H1 (cell line): ENCODE measurements at regions not wholly inside any gene's neighbourhood (a gene's known extent, or its start where the extent isn't known, plus 50 kb on each side); places are given as distances from the start of the nearest gene placed in this dataset.

ENCODE experiments used
- CTCF ChIA-PET: fragments of 300-600 bp; sonication (Branson Sonifier 250); formaldehyde crosslinking; loops from one replicate; lab custom pipeline; 2021; ENCODE audit not compliant: partially characterized antibody; lab: Charles Lee
- POLR2A ChIA-PET: fragments of 300-600 bp; sonication (Branson Sonifier 250); formaldehyde crosslinking; loops from one replicate; lab custom pipeline; 2021; ENCODE audit warnings: inconsistent platforms; ENCODE audit not compliant: partially characterized antibody; lab: Charles Lee
- DNase-seq, 2 experiments: peaks; one replicate each; pipeline versions ENCODE4 v3.0.0 to v3.0.0-alpha.2; 2010 to 2022; ENCODE audit warnings: low spot score in 2 of 2, low read depth in 1 of 2, mixed read lengths in 1 of 2
- FAIRE-seq: peaks from 2 replicates; lab custom pipeline; 2011; peaks lifted over from hg19 to GRCh38; lab: Jason Lieb, UNC
- H2AFZ ChIP-seq: 2 replicates; pipeline ENCODE4 v1.8.1; 2012; ENCODE audit warnings: low read length, inconsistent platforms
- H2AK5ac ChIP-seq: 2 replicates; pipeline ENCODE4 v1.6.1; 2013; ENCODE audit warnings: low read depth, low read length
- H2BK120ac ChIP-seq: replicated peaks from 2 replicates; pipeline ENCODE3; 2013; ENCODE audit warnings: low read depth, low read length, inconsistent platforms
- H2BK12ac ChIP-seq: 2 replicates; pipeline ENCODE4 v1.6.1; 2013; ENCODE audit warnings: low read depth, low read length
- H2BK15ac ChIP-seq: 2 replicates; pipeline ENCODE4 v1.6.1; 2013; ENCODE audit warnings: low read length
- H2BK20ac ChIP-seq: 2 replicates; pipeline ENCODE4 v1.6.1; 2013; ENCODE audit warnings: low read length
- H2BK5ac ChIP-seq: 2 replicates; pipeline ENCODE4 v1.6.1; 2013; ENCODE audit warnings: low read depth, low read length
- H3K14ac ChIP-seq: 2 replicates; pipeline ENCODE4 v1.6.1; 2013; ENCODE audit warnings: inconsistent platforms; ENCODE audit not compliant: insufficient read length
- H3K18ac ChIP-seq: 2 replicates; pipeline ENCODE4 v1.6.1; 2013; ENCODE audit warnings: low read length; ENCODE audit errors: extremely low read depth
- H3K23ac ChIP-seq: 2 replicates; pipeline ENCODE4 v1.6.1; 2013; ENCODE audit warnings: inconsistent platforms; ENCODE audit not compliant: insufficient read length
- H3K23me2 ChIP-seq: 2 replicates; pipeline ENCODE4 v1.6.1; 2013; ENCODE audit warnings: low read depth, low read length
- H3K27ac ChIP-seq: 2 replicates; pipeline ENCODE4 v1.6.1; 2011; ENCODE audit warnings: low read depth, low read length, inconsistent platforms
- H3K27me3 ChIP-seq, 4 experiments: replicated peaks in 1 of 4; 1 replicate in 1 of 4; 2 replicates in 3 of 4; pipeline versions ENCODE4 v1.6.1 to v1.8.1; 2011 to 2013; ENCODE audit warnings: low read length in 3 of 4, mild to moderate bottlenecking in 3 of 4, inconsistent platforms in 2 of 4, mixed read lengths in 2 of 4, moderate library complexity in 1 of 4; ENCODE audit not compliant: control insufficient read depth in 3 of 4, insufficient read depth in 3 of 4; ENCODE audit errors: extremely low read depth in 1 of 4
- H3K36me3 ChIP-seq, 4 experiments: 2 replicates each; pipeline versions ENCODE4 v1.6.1 to v1.8.1; 2011 to 2013; ENCODE audit warnings: mild to moderate bottlenecking in 4 of 4, low read length in 3 of 4, moderate library complexity in 2 of 4, control low read depth in 1 of 4, inconsistent platforms in 1 of 4; ENCODE audit not compliant: insufficient read depth in 4 of 4, control insufficient read depth in 2 of 4
- H3K4ac ChIP-seq: replicated peaks from 2 replicates; pipeline ENCODE3; 2013; ENCODE audit warnings: low read length, low read depth, mixed read lengths, inconsistent platforms; ENCODE audit not compliant: insufficient read length
- H3K4me1 ChIP-seq, 4 experiments: replicated peaks in 1 of 4; 1 replicate in 1 of 4; 2 replicates in 3 of 4; pipeline versions ENCODE4 v1.6.1 to v1.8.1; 2011 to 2013; ENCODE audit warnings: low read length in 3 of 4, inconsistent platforms in 2 of 4, mixed read lengths in 1 of 4; ENCODE audit not compliant: insufficient read depth in 4 of 4, control insufficient read depth in 3 of 4
- H3K4me2 ChIP-seq, 2 experiments: 2 replicates each; pipeline versions ENCODE4 v1.6.1 to v1.8.1; 2011 to 2013; ENCODE audit warnings: low read depth in 2 of 2, low read length in 2 of 2, control low read depth in 1 of 2, inconsistent platforms in 1 of 2, mild to moderate bottlenecking in 1 of 2; ENCODE audit not compliant: insufficient read depth in 1 of 2
- H3K4me3 ChIP-seq, 4 experiments: fragments of 200-600, 300-600 bp in 1 of 4; sonication (generic), shearing (Covaris generic), sonication (Bioruptor Twin) in 1 of 4; 2 replicates each; pipeline versions ENCODE4 v1.5.1 to v1.8.1; 2011 to 2016; ENCODE audit warnings: low read length in 4 of 4, low read depth in 3 of 4, control low read depth in 2 of 4, inconsistent platforms in 2 of 4, mild to moderate bottlenecking in 2 of 4, mixed read lengths in 1 of 4, moderate library complexity in 1 of 4; ENCODE audit not compliant: insufficient read depth in 2 of 4; ENCODE audit errors: extremely low read depth in 1 of 4
- H3K56ac ChIP-seq: replicated peaks from 2 replicates; pipeline ENCODE3; 2013; ENCODE audit warnings: low read depth, mild to moderate bottlenecking, mixed read lengths, low read length, inconsistent platforms; ENCODE audit not compliant: insufficient read length
- H3K79me1 ChIP-seq: 2 replicates; pipeline ENCODE4 v1.6.1; 2013; ENCODE audit warnings: low read depth, low read length, control low read depth
- H3K79me2 ChIP-seq, 2 experiments: 2 replicates each; pipeline versions ENCODE4 v1.6.1 to v1.8.1; 2012 to 2013; ENCODE audit warnings: low read length in 2 of 2, mild to moderate bottlenecking in 2 of 2, inconsistent platforms in 1 of 2; ENCODE audit not compliant: insufficient read depth in 2 of 2, control insufficient read depth in 1 of 2
- H3K9ac ChIP-seq, 4 experiments: replicated peaks in 1 of 4; 1 replicate in 1 of 4; 2 replicates in 3 of 4; pipeline versions ENCODE4 v1.6.1 to v1.8.1; 2011 to 2013; ENCODE audit warnings: low read depth in 3 of 4, low read length in 3 of 4, control low read depth in 2 of 4, mild to moderate bottlenecking in 2 of 4, moderate library complexity in 2 of 4, inconsistent platforms in 1 of 4; ENCODE audit errors: extremely low read depth in 1 of 4
- H3K9me3 ChIP-seq, 2 experiments: 2 replicates each; pipeline versions ENCODE4 v1.6.1 to v1.8.1; 2012 to 2013; ENCODE audit warnings: mild to moderate bottlenecking in 2 of 2, moderate library complexity in 2 of 2, control low read depth in 1 of 2, inconsistent platforms in 1 of 2, low read depth in 1 of 2, low read length in 1 of 2, mixed read lengths in 1 of 2; ENCODE audit not compliant: insufficient read depth in 2 of 2
- H4K20me1 ChIP-seq, 2 experiments: replicated peaks in 1 of 2; 2 replicates each; pipeline versions ENCODE3 to v1.8.1; 2011 to 2013; ENCODE audit warnings: inconsistent platforms in 2 of 2, low read length in 2 of 2, mild to moderate bottlenecking in 1 of 2; ENCODE audit not compliant: insufficient read depth in 2 of 2, control insufficient read depth in 1 of 2
- H4K5ac ChIP-seq: 2 replicates; pipeline ENCODE4 v1.6.1; 2013; ENCODE audit warnings: low read length, low read depth, mixed read lengths, inconsistent platforms; ENCODE audit not compliant: insufficient read length
- H4K8ac ChIP-seq: 2 replicates; pipeline ENCODE4 v1.8.0; 2013; ENCODE audit warnings: mild to moderate bottlenecking, moderate library complexity, low read length, inconsistent platforms; ENCODE audit not compliant: insufficient read depth; ENCODE audit errors: extremely low read depth
- H4K91ac ChIP-seq: replicated peaks from 2 replicates; pipeline ENCODE3; 2013; ENCODE audit warnings: low read length, mixed read lengths, inconsistent platforms; ENCODE audit not compliant: insufficient read length
- CBX8 ChIP-seq: fragments of 300-800, 300-1000 bp; sonication (generic); IDR thresholded peaks from 2 replicates; pipeline ENCODE4 v1.7.1; 2016; ENCODE audit warnings: low read depth, low read length, borderline replicate concordance
- CTBP2 ChIP-seq: IDR thresholded peaks from 2 replicates; pipeline ENCODE4 v1.7.0; 2011; ENCODE audit warnings: borderline replicate concordance, mild to moderate bottlenecking, moderate library complexity, mixed read lengths, low read length; ENCODE audit not compliant: insufficient read depth, insufficient read length
- SP2 ChIP-seq: IDR thresholded peaks from 2 replicates; pipeline ENCODE4 v1.6.1; 2012; ENCODE audit warnings: mild to moderate bottlenecking, low read length, inconsistent platforms
- SP4 ChIP-seq: IDR thresholded peaks from 2 replicates; pipeline ENCODE4 v1.6.1; 2012; ENCODE audit warnings: low read length, inconsistent platforms
- TAF1 ChIP-seq: IDR thresholded peaks from 2 replicates; pipeline ENCODE4 v1.6.1; 2011; ENCODE audit warnings: mild to moderate bottlenecking, low read depth, low read length
- WGBS, 2 experiments: shearing (Covaris generic) in 1 of 2; methylation state at CpG; one replicate each; pipeline versions ENCODE4 v1.1.6 to v1.1.7; 2013 to 2015; ENCODE audit warnings: low lambda C conversion rate in 2 of 2, mixed read lengths in 2 of 2, inconsistent platforms in 1 of 2, low coverage in 1 of 2, missing lambda C conversion rate in 1 of 2; ENCODE audit not compliant: insufficient replicate concordance in 2 of 2, insufficient coverage in 1 of 2, insufficient read length in 1 of 2; ENCODE audit errors: extremely low coverage in 1 of 2, missing lambda C conversion rate in 1 of 2; 5-methylcytosine and 5-hydroxymethylcytosine counted together
- TF ChIP-seq, protein P1 (sequence below): IDR thresholded peaks from 2 replicates; pipeline ENCODE4 v1.6.1; 2011; ENCODE audit warnings: low read length, improper control_type of control experiment

DNA sequence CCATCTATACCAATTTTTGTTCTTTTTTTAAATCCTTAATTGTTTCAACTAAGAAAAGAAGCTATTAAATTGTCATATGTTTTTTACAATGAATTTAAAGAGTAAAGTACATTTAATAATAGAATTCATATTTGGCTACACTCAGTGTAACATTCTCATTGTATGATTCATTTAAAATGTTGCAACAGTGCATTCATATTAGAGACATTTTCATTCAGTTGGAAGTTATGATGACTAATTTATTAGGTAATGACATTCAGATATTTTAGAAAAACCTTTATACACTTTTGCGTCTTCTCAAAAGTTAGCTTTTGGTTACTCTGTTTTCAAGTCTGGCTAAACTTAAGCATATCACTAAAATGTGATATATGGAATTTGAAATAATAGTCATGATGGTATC, 887.5 kb upstream of the NRXN1 start:
- CTCF ChIA-PET: no interaction called here
- Histone ChIP-seq H3K4me3 (no peak overlapping the region), H3K79me2 (no peaks in the 10 kb centered on the region), H2BK120ac (no peak overlapping the region), H3K23me2 (no peaks in the 10 kb centered on the region), H4K20me1 (no peaks in the 10 kb centered on the region), H3K4me1 (no peaks in the 10 kb centered on the region), H4K8ac (no peak overlapping the region), H3K18ac (no peak overlapping the region), H3K4ac (no peak overlapping the region), H2BK12ac (no peak overlapping the region), H3K56ac (no peak overlapping the region), H3K27me3 (no peaks in the 10 kb centered on the region)
- no peak for DNase-seq
- TF ChIP-seq CTBP2 (no peak), TAF1 (no peak), CBX8 (no peak), SP4 (no peak), SP2 (no peak)
- TF ChIP-seq, protein P1, sequence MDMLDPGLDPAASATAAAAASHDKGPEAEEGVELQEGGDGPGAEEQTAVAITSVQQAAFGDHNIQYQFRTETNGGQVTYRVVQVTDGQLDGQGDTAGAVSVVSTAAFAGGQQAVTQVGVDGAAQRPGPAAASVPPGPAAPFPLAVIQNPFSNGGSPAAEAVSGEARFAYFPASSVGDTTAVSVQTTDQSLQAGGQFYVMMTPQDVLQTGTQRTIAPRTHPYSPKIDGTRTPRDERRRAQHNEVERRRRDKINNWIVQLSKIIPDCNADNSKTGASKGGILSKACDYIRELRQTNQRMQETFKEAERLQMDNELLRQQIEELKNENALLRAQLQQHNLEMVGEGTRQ: no peak
- TF ChIP-seq, all 59 proteins: peak for 0
- H3K4me2 ChIP-seq: no peak overlapping the region
- no peak for FAIRE-seq
- H3K27ac ChIP-seq: no peak overlapping the region
- H3K14ac ChIP-seq: no peak overlapping the region
- H3K9me3 ChIP-seq: peaks cover 4 to 5% of the 10 kb centered on the region in 2 experiments; a peak in 2 of 4 replicates
- no peak overlapping the region for H2AK5ac ChIP-seq
- no peaks in the 10 kb centered on the region for H3K36me3 ChIP-seq
- no peaks in the 10 kb centered on the region for H3K79me1 ChIP-seq
- H3K23ac ChIP-seq: no peak overlapping the region
- H2BK5ac ChIP-seq: no peak overlapping the region
- no peak overlapping the region for H2BK15ac ChIP-seq
- WGBS, 2 experiments: 100% methylated on average over 1 of the region's 1 CpG; no CpG with 5 or more reads in 1 of the 2 experiments
- POLR2A ChIA-PET: no interaction called here
- H4K91ac ChIP-seq: no peak overlapping the region
- H3K9ac ChIP-seq: no peak overlapping the region
- no peak overlapping the region for H2BK20ac ChIP-seq
- H2AFZ ChIP-seq: no peak overlapping the region
- no peak overlapping the region for H4K5ac ChIP-seq
